SU-DHL-6 (cell line): ENCODE measurements at regions not wholly inside any gene's neighbourhood (a gene's known extent, or its start where the extent isn't known, plus 50 kb on each side); places are given as distances from the start of the nearest gene placed in this dataset.

Source experiments
- EZH2phosphoT487 ChIP-seq: fragments of 200-600 bp; sonication (generic), shearing (Covaris generic); conservative IDR thresholded peaks from 2 replicates; pipeline ENCODE4 v1.6.1; 2018; ENCODE audit warnings: mild to moderate bottlenecking, antibody characterized with exemption, low read length, moderate library complexity, mixed read lengths
- TF ChIP-seq, protein P1 (sequence below): fragments of 200-600 bp; sonication (generic); IDR thresholded peaks from one replicate; pipeline ENCODE4 v1.5.1; 2017; ENCODE audit warnings: antibody characterized with exemption, mild to moderate bottlenecking, low read length, moderate library complexity; ENCODE audit not compliant: insufficient read depth, poor library complexity, severe bottlenecking

DNA sequence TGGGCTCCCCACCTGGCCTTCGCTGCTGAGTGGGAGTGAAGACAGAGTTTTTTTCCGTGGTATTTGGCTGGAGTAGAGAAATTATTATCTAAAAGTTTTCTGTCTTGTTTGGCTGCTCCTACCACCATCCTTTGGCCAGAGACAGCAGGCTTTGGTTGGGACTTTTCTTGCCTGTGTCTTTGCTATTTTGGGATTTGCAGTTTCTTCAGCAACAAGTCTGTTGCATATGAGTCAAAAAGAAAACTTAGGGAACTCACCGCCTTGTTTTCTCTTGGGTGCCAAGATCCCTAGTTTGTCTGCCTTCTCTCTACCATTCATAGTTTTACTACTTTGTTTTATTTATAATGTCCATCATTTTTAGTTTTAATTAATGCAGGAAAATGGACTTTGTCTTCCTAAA lies 683.8 kb downstream of the DOK5 start:
- TF ChIP-seq, protein P1, sequence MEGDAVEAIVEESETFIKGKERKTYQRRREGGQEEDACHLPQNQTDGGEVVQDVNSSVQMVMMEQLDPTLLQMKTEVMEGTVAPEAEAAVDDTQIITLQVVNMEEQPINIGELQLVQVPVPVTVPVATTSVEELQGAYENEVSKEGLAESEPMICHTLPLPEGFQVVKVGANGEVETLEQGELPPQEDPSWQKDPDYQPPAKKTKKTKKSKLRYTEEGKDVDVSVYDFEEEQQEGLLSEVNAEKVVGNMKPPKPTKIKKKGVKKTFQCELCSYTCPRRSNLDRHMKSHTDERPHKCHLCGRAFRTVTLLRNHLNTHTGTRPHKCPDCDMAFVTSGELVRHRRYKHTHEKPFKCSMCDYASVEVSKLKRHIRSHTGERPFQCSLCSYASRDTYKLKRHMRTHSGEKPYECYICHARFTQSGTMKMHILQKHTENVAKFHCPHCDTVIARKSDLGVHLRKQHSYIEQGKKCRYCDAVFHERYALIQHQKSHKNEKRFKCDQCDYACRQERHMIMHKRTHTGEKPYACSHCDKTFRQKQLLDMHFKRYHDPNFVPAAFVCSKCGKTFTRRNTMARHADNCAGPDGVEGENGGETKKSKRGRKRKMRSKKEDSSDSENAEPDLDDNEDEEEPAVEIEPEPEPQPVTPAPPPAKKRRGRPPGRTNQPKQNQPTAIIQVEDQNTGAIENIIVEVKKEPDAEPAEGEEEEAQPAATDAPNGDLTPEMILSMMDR: no peak
- TF ChIP-seq EZH2phosphoT487: no peak
